ENCODE measurements at regions not wholly inside any gene's neighbourhood (a gene's known extent, or its start where the extent isn't known, plus 50 kb on each side); places are given as distances from the start of the nearest gene placed in this dataset.

GRCh38 chr13:47146991-47147811 lies 250.3 kb upstream of the HTR2A start:
- no peak for TF ChIP-seq GATA3 (IDR thresholded peaks at IDR 0.05; ENCODE audit: low read depth, low read length)
- peak; percentile 58; the same call in 1 of the 2 replicates for TF ChIP-seq GATA2 (IDR thresholded peaks at IDR 0.05; ENCODE audit: low read depth, low read length)
